Vagina (tissue), 2 donors: ENCODE measurements at regions not wholly inside any gene's neighbourhood (a gene's known extent, or its start where the extent isn't known, plus 50 kb on each side); places are given as distances from the start of the nearest gene placed in this dataset.

ENCODE experiments used
- CTCF ChIP-seq, 3 experiments: fragments of 450-650 bp in 2 of 3; fragments of 200-600 bp in 1 of 3; sonication (generic) in 1 of 3; IDR thresholded peaks; one replicate each; pipeline ENCODE4 v1.5.1; 2017 to 2019; ENCODE audit warnings: antibody characterized with exemption in 3 of 3, mild to moderate bottlenecking in 2 of 3, moderate library complexity in 2 of 3
- POLR2AphosphoS5 ChIP-seq, 2 donors: sonication (generic); formaldehyde crosslinking; IDR thresholded peaks; one replicate each; pipeline ENCODE4 v1.9.0; 2017; ENCODE audit warnings: antibody characterized with exemption in 2 of 2, mild to moderate bottlenecking in 2 of 2, low read depth in 1 of 2; ENCODE audit not compliant: insufficient read depth in 1 of 2

GRCh38 chr4:184906480-184907097 lies 80.8 kb upstream of the ACSL1 start:
- TF ChIP-seq CTCF (IDR thresholded peaks at IDR 0.05) (no peak), POLR2AphosphoS5 (IDR thresholded peaks at IDR 0.05; ENCODE audit: insufficient read depth in 1 of 2, low read depth in 1 of 2) (no peak)
